Renal pelvis (tissue), 1 donor: ENCODE measurements at regions not wholly inside any gene's neighbourhood (a gene's known extent, or its start where the extent isn't known, plus 50 kb on each side); places are given as distances from the start of the nearest gene placed in this dataset.

Experiments used
- DNase-seq: peaks from one replicate; pipeline ENCODE4 v3.0.0-alpha.2; 2013

DNA sequence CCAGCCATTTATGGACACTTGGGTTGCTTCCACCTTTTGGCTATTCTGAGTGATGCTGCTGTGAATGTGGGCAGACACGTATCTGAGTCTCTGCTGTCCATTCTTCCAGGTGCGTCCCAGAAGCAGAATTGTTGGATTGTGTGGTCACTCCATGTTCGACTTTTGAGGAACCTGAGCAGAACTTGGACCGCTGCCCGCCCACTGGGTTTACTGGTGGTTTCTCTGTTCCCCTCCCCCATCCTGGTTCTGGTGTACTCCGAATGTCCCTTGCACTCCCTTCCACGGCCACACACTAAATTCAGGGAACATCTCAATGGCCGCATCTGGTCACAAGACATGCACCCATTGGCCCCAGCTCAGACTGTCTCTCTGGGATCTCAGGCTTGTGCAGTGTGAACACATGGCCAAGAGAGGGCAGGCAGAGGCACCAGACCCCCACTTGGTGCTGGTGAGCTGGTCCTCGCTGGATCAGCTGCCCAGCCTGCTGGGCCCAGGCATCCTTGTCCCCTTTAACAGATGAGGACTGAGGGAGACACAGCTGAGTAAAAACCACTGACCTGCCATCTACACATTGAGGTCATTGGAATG, 565.1 kb downstream of the NPHP4 start:
- DNase-seq: no peak

GRCh38 chr1:5424802-5425703, 567.2 kb downstream of the NPHP4 start:
- peak; percentile 75 for DNase-seq

DNA sequence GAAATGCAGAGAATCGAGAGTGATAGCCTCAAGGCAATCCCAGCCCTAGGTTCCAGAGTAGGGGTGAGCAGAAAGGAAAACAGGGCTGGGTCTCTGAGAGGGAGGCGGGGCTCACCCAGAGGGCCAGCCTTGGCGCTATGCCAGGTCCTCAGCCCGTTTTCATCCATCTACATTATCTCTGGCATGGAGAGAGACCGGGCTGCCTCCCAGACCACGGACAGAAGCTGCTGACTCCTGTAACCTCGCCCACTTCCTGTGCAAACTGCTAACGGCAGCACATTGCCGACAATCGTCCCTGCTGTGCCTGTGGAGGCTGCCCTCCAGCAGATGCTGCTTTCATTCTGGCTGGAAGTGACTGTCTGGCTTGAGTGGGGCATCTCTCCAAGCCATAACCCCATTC, 569.1 kb downstream of the NPHP4 start:
- DNase-seq: no peak

DNA sequence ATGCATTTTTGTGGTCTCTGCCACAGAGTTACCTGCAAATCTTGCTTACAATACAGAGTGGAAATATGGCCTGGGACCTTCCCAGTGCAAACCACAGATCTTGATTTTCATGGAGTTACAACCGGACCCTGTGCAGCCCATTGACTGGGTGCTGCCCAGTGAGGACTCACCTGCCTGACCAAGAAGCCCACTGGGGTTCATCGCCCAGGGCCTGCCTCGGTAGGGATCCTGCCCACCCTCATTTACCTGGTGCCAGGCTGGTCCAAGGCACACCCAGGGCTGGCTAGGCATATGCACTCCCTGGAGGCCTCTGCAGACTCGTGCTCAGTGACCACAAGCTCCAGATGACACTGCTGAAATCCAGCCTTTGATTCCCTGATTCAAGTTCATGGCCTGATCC, 572.7 kb downstream of the NPHP4 start:
- no peak for DNase-seq

DNA sequence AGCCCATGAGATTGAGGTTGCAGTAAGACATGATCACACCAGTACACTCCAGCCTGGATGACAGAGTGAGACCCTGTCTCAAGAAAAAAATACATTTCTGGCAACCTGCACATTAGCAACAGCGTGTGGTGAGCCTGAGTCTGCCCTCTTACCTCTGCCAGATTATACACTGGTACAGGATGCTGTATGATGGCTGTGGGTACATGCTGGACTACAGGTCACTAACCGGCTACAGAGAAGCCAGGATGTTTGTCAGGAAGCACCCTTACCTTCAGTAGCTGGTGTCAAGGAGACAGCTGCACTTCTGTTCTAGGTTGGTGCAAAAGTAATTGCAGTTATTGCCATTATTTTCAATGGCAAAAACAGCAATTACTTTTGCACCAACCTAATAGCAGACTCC, 575.7 kb downstream of the NPHP4 start:
- no peak for DNase-seq

GRCh38 chr1:5415606-5416005, 576.6 kb downstream of the NPHP4 start:
- DNase-seq: no peak

DNA sequence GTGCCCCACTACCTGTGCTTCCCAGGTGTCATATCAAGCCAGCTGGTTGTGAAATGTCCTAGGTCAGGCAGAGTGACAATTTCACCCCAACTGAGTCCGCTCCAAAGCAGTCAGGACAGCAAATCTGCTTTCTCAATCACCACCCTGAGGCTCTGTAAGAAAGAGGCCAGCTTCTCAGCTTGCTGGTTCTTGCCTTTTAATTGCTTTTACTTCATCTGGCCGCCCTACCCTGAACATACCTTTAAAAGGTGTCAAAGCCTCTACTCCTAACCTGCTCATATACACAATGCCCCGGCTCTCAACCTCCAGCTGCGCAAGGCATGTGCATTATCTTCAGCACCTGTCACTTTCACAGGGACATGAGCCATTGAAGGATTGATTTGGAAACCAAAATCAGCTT, 581.6 kb downstream of the NPHP4 start:
- DNase-seq: no peak

- no peak for DNase-seq
Measured at GRCh38 chr1:5408401-5408800, 583.8 kb downstream of the NPHP4 start.

- DNase-seq: no peak
Measured at GRCh38 chr1:5405263-5405662, 587.0 kb downstream of the NPHP4 start.

DNA sequence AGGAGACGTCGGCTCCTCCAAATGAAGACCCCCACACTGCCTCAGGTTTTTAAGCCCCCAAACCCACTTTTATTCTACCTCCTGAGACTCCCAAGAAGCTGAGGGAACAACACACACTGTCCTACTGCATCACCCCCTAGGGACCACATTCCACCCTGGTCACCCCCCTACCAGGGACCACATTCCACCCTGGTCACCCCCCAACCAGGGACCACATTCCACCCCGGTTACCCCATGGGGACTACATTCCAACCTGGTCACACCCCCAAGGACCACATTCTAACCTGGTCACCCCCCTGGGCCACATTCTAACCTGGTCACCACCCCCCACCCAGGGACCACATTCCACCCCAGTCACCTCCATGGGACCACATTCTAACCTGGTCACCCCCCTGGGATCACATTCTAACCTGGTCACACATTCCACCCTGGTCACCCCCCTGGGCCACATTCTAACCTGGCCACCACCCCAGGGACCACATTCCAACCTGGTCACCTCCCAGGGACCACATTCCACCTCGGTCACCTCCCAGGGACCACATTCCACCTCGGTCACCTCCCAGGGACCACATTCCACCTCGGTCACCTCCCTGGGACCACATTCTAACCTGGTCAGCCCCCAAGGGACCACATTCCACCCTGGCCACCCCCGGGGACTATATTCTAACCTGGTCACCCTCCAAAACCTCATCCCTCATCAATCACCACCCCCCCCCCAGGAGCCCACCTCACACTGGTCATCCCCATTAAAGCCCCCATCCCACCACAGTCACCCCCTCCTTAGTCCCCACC, 587.6 kb downstream of the NPHP4 start:
- no peak for DNase-seq

- DNase-seq: no peak
Measured at GRCh38 chr1:5403935-5404334, 588.3 kb downstream of the NPHP4 start.

GRCh38 chr1:5402618-5403017, 589.6 kb downstream of the NPHP4 start:
- no peak for DNase-seq

DNA sequence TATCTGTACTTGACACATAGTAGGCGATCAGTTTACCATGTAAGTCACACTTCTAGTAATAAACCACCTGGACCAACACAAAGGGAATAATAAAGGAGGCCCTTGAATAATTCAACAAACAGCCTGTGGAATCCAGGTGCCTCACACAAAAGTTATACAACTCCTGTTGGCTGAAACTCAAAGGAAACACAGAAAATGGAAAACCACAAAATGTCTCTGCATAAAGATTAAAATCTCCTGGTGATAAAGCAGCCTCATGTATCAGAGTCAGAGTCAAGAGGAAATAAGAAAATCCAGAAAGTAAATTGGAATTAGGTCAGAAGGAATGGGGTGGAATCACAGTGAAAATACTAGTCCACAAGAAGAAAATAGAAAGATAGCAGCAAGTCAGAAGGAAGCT, 592.5 kb downstream of the NPHP4 start:
- DNase-seq: no peak

GRCh38 chr1:5396593-5396992, 595.6 kb downstream of the NPHP4 start:
- DNase-seq: no peak

DNA sequence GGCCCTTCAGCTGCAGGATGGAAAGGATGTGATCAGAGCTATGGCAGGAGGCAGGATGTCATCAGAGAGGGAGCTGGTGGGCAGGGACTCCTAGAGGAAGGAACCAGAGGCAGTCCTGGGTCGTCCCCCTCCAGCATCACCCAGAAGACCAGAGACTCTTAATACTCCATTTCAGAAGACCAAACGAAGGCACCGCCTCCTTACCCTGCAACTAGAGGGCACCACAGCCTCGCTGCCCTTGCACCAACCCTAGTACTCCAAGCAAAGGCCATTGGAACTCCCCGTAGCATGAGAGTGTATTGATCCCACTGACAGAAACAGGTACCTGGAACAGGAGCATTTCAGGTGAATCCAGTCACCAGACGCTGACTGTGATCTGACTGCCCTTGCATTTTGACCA, 598.1 kb downstream of the NPHP4 start:
- no peak for DNase-seq

GRCh38 chr1:5393603-5394002, 598.6 kb downstream of the NPHP4 start:
- no peak for DNase-seq

GRCh38 chr1:5393146-5393545, 599.1 kb downstream of the NPHP4 start:
- DNase-seq: no peak

- DNase-seq: no peak
Measured at GRCh38 chr1:5391725-5392124, 600.5 kb downstream of the NPHP4 start.

GRCh38 chr1:5390504-5390903, 601.7 kb downstream of the NPHP4 start:
- no peak for DNase-seq

DNA sequence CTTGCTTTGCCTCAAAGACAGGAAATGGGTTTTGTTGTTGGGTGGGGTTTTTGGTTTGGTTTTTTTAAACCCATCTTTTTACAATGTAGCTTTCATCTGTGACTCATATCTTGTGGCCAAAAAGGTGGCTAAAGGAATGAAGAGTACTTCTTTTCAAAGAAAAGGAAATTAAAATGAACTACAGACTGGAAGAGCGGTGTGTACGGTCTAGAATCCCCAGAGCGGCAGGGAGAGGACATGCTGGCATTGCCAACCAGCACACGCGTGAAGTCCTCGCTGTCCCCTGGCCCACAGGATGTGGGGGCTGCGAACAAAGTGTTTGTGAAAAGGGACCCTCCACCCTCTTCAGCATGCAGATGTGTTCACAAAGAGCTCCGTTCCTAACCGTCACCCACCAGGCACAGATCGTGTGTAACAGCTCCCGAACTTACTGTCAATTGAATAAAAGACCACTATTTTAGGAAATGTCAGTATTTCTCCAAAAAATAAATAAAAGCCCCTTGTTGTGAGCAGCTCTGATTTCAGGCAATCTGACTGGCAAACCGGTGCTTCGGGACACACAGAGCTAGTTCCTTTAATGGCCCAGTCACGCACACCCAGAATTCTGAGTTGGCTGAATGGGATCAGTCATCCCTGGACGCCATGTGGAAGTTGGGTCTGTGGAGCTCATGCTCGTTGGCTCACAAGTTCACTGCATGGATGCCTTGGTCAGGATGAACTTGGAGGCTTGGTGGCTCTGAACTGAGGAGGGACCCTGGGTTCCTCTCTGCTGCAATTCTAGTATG, 602.9 kb downstream of the NPHP4 start:
- DNase-seq: no peak

DNA sequence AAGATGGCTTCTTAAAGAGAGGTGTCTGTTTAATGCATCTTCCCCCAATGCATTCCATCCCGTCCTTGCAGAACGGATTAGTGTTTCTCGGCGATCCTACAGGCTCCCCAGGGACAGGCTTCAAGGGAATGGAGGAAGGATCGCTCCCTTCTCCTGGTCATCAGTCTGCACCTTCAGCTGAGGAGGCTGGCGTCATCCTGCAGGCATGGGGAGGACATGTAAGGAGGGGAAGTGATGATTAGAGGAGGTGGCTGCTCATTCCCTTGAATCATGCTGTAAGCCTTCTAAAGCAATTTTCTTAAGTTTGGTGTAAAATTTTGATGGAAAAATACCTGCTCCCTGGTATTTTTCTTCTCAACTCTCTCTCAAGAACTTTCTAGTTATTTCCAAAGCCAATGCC, 603.6 kb downstream of the NPHP4 start:
- no peak for DNase-seq

- DNase-seq: no peak
Measured at GRCh38 chr1:5386371-5386770, 605.9 kb downstream of the NPHP4 start.
